Aorta (tissue), 5 donors: ENCODE measurements at regions not wholly inside any gene's neighbourhood (a gene's known extent, or its start where the extent isn't known, plus 50 kb on each side); places are given as distances from the start of the nearest gene placed in this dataset.

Experiments used
- ATAC-seq: fragments of 200-7000 bp; cut with Tn5 transposase; one replicate; pipeline ENCODE4 v1.9.1; 2022; ENCODE audit warnings: moderate library complexity; ENCODE audit not compliant: low FRiP score
- DNase-seq, 2 donors: peaks; one replicate each; pipeline ENCODE4 v3.0.0-alpha.2; 2020
- H3K27ac ChIP-seq, 2 donors: one replicate each; pipeline ENCODE4 v1.5.1; 2013; ENCODE audit warnings: low read length in 2 of 2, mild to moderate bottlenecking in 2 of 2, moderate library complexity in 2 of 2, control low read depth in 1 of 2, inconsistent platforms in 1 of 2, low read depth in 1 of 2
- H3K27me3 ChIP-seq, 2 donors: one replicate each; pipeline ENCODE4 v1.6.1; 2013; ENCODE audit warnings: control low read depth in 1 of 2, low read length in 1 of 2, mild to moderate bottlenecking in 1 of 2, moderate library complexity in 1 of 2; ENCODE audit not compliant: insufficient read depth in 2 of 2, control insufficient read depth in 1 of 2
- H3K36me3 ChIP-seq, 2 donors: one replicate each; pipeline ENCODE4 v1.6.1; 2013; ENCODE audit warnings: control low read depth in 1 of 2, low read length in 1 of 2, mild to moderate bottlenecking in 1 of 2; ENCODE audit not compliant: insufficient read depth in 2 of 2, control insufficient read depth in 1 of 2
- H3K4me1 ChIP-seq, 2 donors: one replicate each; pipeline ENCODE4 v1.6.1; 2013; ENCODE audit warnings: low read length in 2 of 2, control low read depth in 1 of 2, mild to moderate bottlenecking in 1 of 2, moderate library complexity in 1 of 2; ENCODE audit not compliant: insufficient read depth in 2 of 2, control insufficient read depth in 1 of 2
- H3K4me3 ChIP-seq, 2 donors: one replicate each; pipeline ENCODE4 v1.5.1; 2013; ENCODE audit warnings: low read length in 2 of 2, control low read depth in 1 of 2, mild to moderate bottlenecking in 1 of 2
- H3K9me3 ChIP-seq: one replicate; pipeline ENCODE4 v1.6.1; 2013; ENCODE audit warnings: mild to moderate bottlenecking, low read length; ENCODE audit not compliant: control insufficient read depth
- WGBS, 2 donors: extraction: QIAGEN DNeasy Blood & Tissue Kit; methylation state at CpG; one replicate each; pipeline ENCODE4 v1.1.7; 2013; 5-methylcytosine and 5-hydroxymethylcytosine counted together
- intact Hi-C, 2 donors: fragments of 100-400 bp; cut with DNase I; formaldehyde crosslinking; loops; one replicate each; pipeline versions ENCODE4 v1.14.2 to v1.15.0; 2022
- donor health status: healthy with polysubstance abuse.
- donor health status: Bipolar disorder and iron deficiency.
- donor health status: DM: no; HTN: no; CAD: no.
- donor health status: DM: no; HTN: no; CAD: no.
- donor health status: DM: yes; HTN: yes; CAD: no.

- intact Hi-C loops: no loop called here
- Histone ChIP-seq H3K27ac (no peak overlapping the region), H3K27me3 (no peaks in the 10 kb centered on the region), H3K4me3 (no peak overlapping the region), H3K36me3 (no peaks in the 10 kb centered on the region), H3K9me3 (no peaks in the 10 kb centered on the region), H3K4me1 (no peaks in the 10 kb centered on the region)
- WGBS, 2 donors: 42% methylated on average over 18 of the region's 18 CpGs
- ATAC-seq (no peak), DNase-seq (no peak)
These were observed 64.7 kb upstream of the CCDC39 start for GRCh38 chr3:180743813-180744590.

- no peaks in the 10 kb centered on the region for H3K9me3 ChIP-seq
- H3K4me3 ChIP-seq: no peak overlapping the region
- DNase-seq: no peak
- no peaks in the 10 kb centered on the region for H3K36me3 ChIP-seq
- ATAC-seq: no peak
- 51 to 57% methylated on average over 1 of the region's 1 CpG for WGBS, 2 donors
- no peaks in the 10 kb centered on the region for H3K4me1 ChIP-seq
- no peaks in the 10 kb centered on the region for H3K27me3 ChIP-seq
- intact Hi-C loops: no loop called here
- H3K27ac ChIP-seq: no peak overlapping the region
These were observed 68.6 kb upstream of the CCDC39 start for GRCh38 chr3:180747805-180748361.

- Histone ChIP-seq H3K27ac (no peak overlapping the region), H3K36me3 (no peaks in the 10 kb centered on the region), H3K27me3 (no peaks in the 10 kb centered on the region), H3K4me1 (no peaks in the 10 kb centered on the region), H3K9me3 (no peaks in the 10 kb centered on the region), H3K4me3 (no peak overlapping the region)
- ATAC-seq: no peak
- 53 to 58% methylated on average over 3 of the region's 3 CpGs for WGBS, 2 donors
- intact Hi-C loops: no loop called here
- DNase-seq: no peak
These were observed 70.0 kb upstream of the CCDC39 start for GRCh38 chr3:180749322-180749721.

- H3K4me3 ChIP-seq: no peak overlapping the region
- no peaks in the 10 kb centered on the region for H3K27me3 ChIP-seq
- intact Hi-C loops: no loop called here
- no peak for ATAC-seq
- no peak overlapping the region for H3K27ac ChIP-seq
- no peaks in the 10 kb centered on the region for H3K36me3 ChIP-seq
- H3K9me3 ChIP-seq: no peaks in the 10 kb centered on the region
- H3K4me1 ChIP-seq: no peaks in the 10 kb centered on the region
- no peak for DNase-seq
These were observed 70.5 kb upstream of the CCDC39 start for GRCh38 chr3:180749796-180750195.

- WGBS, 2 donors: 45% methylated on average over 2 of the region's 2 CpGs
- no peak overlapping the region for H3K4me3 ChIP-seq
- H3K36me3 ChIP-seq: no peaks in the 10 kb centered on the region
- no peaks in the 10 kb centered on the region for H3K9me3 ChIP-seq
- H3K27me3 ChIP-seq: no peaks in the 10 kb centered on the region
- DNase-seq (no peak), ATAC-seq (no peak)
- H3K27ac ChIP-seq: no peak overlapping the region
- intact Hi-C loops: no loop called here
- no peaks in the 10 kb centered on the region for H3K4me1 ChIP-seq
These were observed 76.3 kb upstream of the CCDC39 start for GRCh38 chr3:180755556-180755955.

GRCh38 chr3:180762866-180763265 lies 83.6 kb upstream of the CCDC39 start:
- Histone ChIP-seq H3K27ac (no peak overlapping the region), H3K4me1 (no peaks in the 10 kb centered on the region), H3K36me3 (no peaks in the 10 kb centered on the region), H3K27me3 (no peaks in the 10 kb centered on the region), H3K4me3 (no peak overlapping the region), H3K9me3 (no peaks in the 10 kb centered on the region)
- intact Hi-C loops: no loop called here
- ATAC-seq: no peak
- 60 to 65% methylated on average over 4 of the region's 4 CpGs for WGBS, 2 donors
- DNase-seq: no peak

GRCh38 chr3:180764481-180764880 lies 85.2 kb upstream of the CCDC39 start:
- ATAC-seq: no peak
- 72 to 78% methylated on average over 1 of the region's 1 CpG for WGBS, 2 donors
- no peaks in the 10 kb centered on the region for H3K36me3 ChIP-seq
- H3K9me3 ChIP-seq: no peaks in the 10 kb centered on the region
- H3K4me3 ChIP-seq: no peak overlapping the region
- no peaks in the 10 kb centered on the region for H3K27me3 ChIP-seq
- H3K27ac ChIP-seq: no peak overlapping the region
- H3K4me1 ChIP-seq: no peaks in the 10 kb centered on the region
- DNase-seq: no peak
- intact Hi-C loops: no loop called here

- Histone ChIP-seq H3K4me3 (no peak overlapping the region), H3K4me1 (no peaks in the 10 kb centered on the region), H3K36me3 (no peaks in the 10 kb centered on the region), H3K27me3 (no peaks in the 10 kb centered on the region), H3K27ac (no peak overlapping the region), H3K9me3 (no peaks in the 10 kb centered on the region)
- ATAC-seq (no peak), DNase-seq (no peak)
- 76 to 79% methylated on average over 1 of the region's 1 CpG for WGBS, 2 donors
- intact Hi-C loops: no loop called here
These were observed 91.3 kb upstream of the CCDC39 start for GRCh38 chr3:180770639-180771038.

- 83 to 84% methylated on average over 4 of the region's 4 CpGs for WGBS, 2 donors
- Histone ChIP-seq H3K4me1 (no peaks in the 10 kb centered on the region), H3K27ac (no peak overlapping the region), H3K4me3 (no peak overlapping the region), H3K9me3 (peaks cover 6% of the 10 kb centered on the region), H3K36me3 (peaks cover 0 to 3% of the 10 kb centered on the region in 2 donors), H3K27me3 (no peaks in the 10 kb centered on the region)
- DNase-seq (no peak), ATAC-seq (no peak)
- intact Hi-C loops: no loop called here
These were observed 97.1 kb upstream of the CCDC39 start for GRCh38 chr3:180776433-180776832.
